ENCODE measurements at regions not wholly inside any gene's neighbourhood (a gene's known extent, or its start where the extent isn't known, plus 50 kb on each side); places are given as distances from the start of the nearest gene placed in this dataset.

- no peaks in the 10 kb centered on the region for H3K27me3 ChIP-seq
- TF ChIP-seq CTCF (IDR thresholded peaks at IDR 0.05) (no peak), POLR2A (IDR thresholded peaks at IDR 0.05) (no peak)
- H3K4me1 ChIP-seq: no peaks in the 10 kb centered on the region
- no peaks in the 10 kb centered on the region for H3K36me3 ChIP-seq (ENCODE audit: low read depth, missing control alignments)
- intact Hi-C loops (cut with DNase I; ENCODE audit: low total_unique reads): no loop called here
- 62 to 63% methylated on average over 6 of the region's 6 CpGs for WGBS, 2 donors
- H3K4me3 ChIP-seq: no peak overlapping the region
- no peak overlapping the region for H3K27ac ChIP-seq
- no peaks in the 10 kb centered on the region for H3K9me3 ChIP-seq
- DNase-seq: no peak
Observed at GRCh38 chr4:19379191-19379708, 872.5 kb upstream of the SLIT2 start.

- no peak for TF ChIP-seq POLR2A (IDR thresholded peaks at IDR 0.05)
- Histone ChIP-seq H3K4me3 (no peak overlapping the region), H3K27me3 (no peaks in the 10 kb centered on the region), H3K9me3 (no peaks in the 10 kb centered on the region), H3K4me1 (no peaks in the 10 kb centered on the region), H3K27ac (no peak overlapping the region), H3K36me3 (ENCODE audit: low read depth, missing control alignments) (no peaks in the 10 kb centered on the region)
- intact Hi-C loops (cut with DNase I; ENCODE audit: low total_unique reads): no loop called here
- no peak for DNase-seq
- 68 to 72% methylated on average over 2 of the region's 2 CpGs for WGBS, 2 donors
Observed at GRCh38 chr4:19375931-19376330, 875.8 kb upstream of the SLIT2 start.

GRCh38 chr4:19375136-19375804, 876.4 kb upstream of the SLIT2 start:
- Histone ChIP-seq H3K27me3 (no peaks in the 10 kb centered on the region), H3K4me3 (no peak overlapping the region)
- WGBS, 2 donors: 70 to 78% methylated on average over 4 of the region's 4 CpGs

GRCh38 chr4:19372390-19372789, 879.3 kb upstream of the SLIT2 start:
- H3K27me3 ChIP-seq: no peaks in the 10 kb centered on the region
- H3K4me3 ChIP-seq: no peak overlapping the region
- TF ChIP-seq CTCF (IDR thresholded peaks at IDR 0.05) (no peak), POLR2A (IDR thresholded peaks at IDR 0.05) (no peak)
- WGBS, 2 donors: 95 to 100% methylated on average over 2 of the region's 2 CpGs
- H3K36me3 ChIP-seq (ENCODE audit: low read depth, missing control alignments): no peaks in the 10 kb centered on the region
- no peaks in the 10 kb centered on the region for H3K4me1 ChIP-seq
- no peaks in the 10 kb centered on the region for H3K9me3 ChIP-seq
- DNase-seq: no peak
- intact Hi-C loops (cut with DNase I; ENCODE audit: low total_unique reads): no loop called here
- no peak overlapping the region for H3K27ac ChIP-seq

More at GRCh38 chr4:19375136-19375804, 876.4 kb upstream of the SLIT2 start:
- intact Hi-C loops (cut with DNase I; ENCODE audit: low total_unique reads): no loop called here
- Histone ChIP-seq H3K36me3 (ENCODE audit: low read depth, missing control alignments) (no peaks in the 10 kb centered on the region), H3K4me1 (no peaks in the 10 kb centered on the region), H3K27ac (no peak overlapping the region), H3K9me3 (no peaks in the 10 kb centered on the region)
- no peak for DNase-seq
- no peak for TF ChIP-seq POLR2A (IDR thresholded peaks at IDR 0.05)
- no peak for TF ChIP-seq CTCF (IDR thresholded peaks at IDR 0.05)

GRCh38 chr4:19368800-19369199, 882.9 kb upstream of the SLIT2 start:
- 89 to 95% methylated on average over 3 of the region's 3 CpGs for WGBS, 2 donors
- TF ChIP-seq CTCF (IDR thresholded peaks at IDR 0.05) (no peak), POLR2A (IDR thresholded peaks at IDR 0.05) (no peak)
- DNase-seq: no peak
- intact Hi-C loops (cut with DNase I; ENCODE audit: low total_unique reads): no loop called here
- no peaks in the 10 kb centered on the region for H3K36me3 ChIP-seq (ENCODE audit: low read depth, missing control alignments)
- H3K27ac ChIP-seq: no peak overlapping the region
- H3K27me3 ChIP-seq: no peaks in the 10 kb centered on the region
- no peak overlapping the region for H3K4me3 ChIP-seq
- no peaks in the 10 kb centered on the region for H3K9me3 ChIP-seq
- no peaks in the 10 kb centered on the region for H3K4me1 ChIP-seq

Data from testis (tissue), 2 donors.